GM23338 (cell line): ENCODE measurements at regions not wholly inside any gene's neighbourhood (a gene's known extent, or its start where the extent isn't known, plus 50 kb on each side); places are given as distances from the start of the nearest gene placed in this dataset.

Experiments used
- ATAC-seq: fragments of 200-7000 bp; cut with Tn5 transposase; 3 replicates; pipeline ENCODE4 v1.9.1; 2020
- DNase-seq: peaks from one replicate; pipeline ENCODE4 v3.0.0-alpha.2; 2015; ENCODE audit warnings: low spot score
- H2AFZ ChIP-seq: fragments of 200-600 bp; sonication (generic); 2 replicates; pipeline ENCODE4 v1.8.0; 2016; ENCODE audit warnings: antibody characterized with exemption, mild to moderate bottlenecking, moderate library complexity
- H3F3A ChIP-seq: fragments of 200-600 bp; sonication (generic); replicated peaks from 2 replicates; pipeline ENCODE4 v1.8.0; 2017; ENCODE audit warnings: antibody characterized with exemption, mixed run types, low read depth
- H3K27ac ChIP-seq: fragments of 200-600 bp; sonication (generic); 2 replicates; pipeline ENCODE4 v1.6.1; 2016; ENCODE audit warnings: low read depth
- H3K27me3 ChIP-seq: fragments of 200-600 bp; sonication (generic); 2 replicates; pipeline ENCODE4 v1.8.0; 2016; ENCODE audit warnings: mild to moderate bottlenecking, mixed run types, moderate library complexity; ENCODE audit not compliant: insufficient read depth
- H3K36me3 ChIP-seq: fragments of 200-600 bp; sonication (generic); 2 replicates; pipeline ENCODE4 v1.8.0; 2016; ENCODE audit warnings: mild to moderate bottlenecking; ENCODE audit not compliant: insufficient read depth
- H3K4me1 ChIP-seq: fragments of 200-600 bp; sonication (generic); 2 replicates; pipeline ENCODE4 v1.8.0; 2016; ENCODE audit warnings: mild to moderate bottlenecking, moderate library complexity; ENCODE audit not compliant: insufficient read depth
- H3K4me2 ChIP-seq: fragments of 200-600 bp; sonication (generic); 2 replicates; pipeline ENCODE4 v1.7.1; 2017; ENCODE audit warnings: mixed run types
- H3K4me3 ChIP-seq: fragments of 200-600 bp; sonication (generic); 2 replicates; pipeline ENCODE4 v1.6.1; 2016; ENCODE audit warnings: mixed run types
- H3K79me2 ChIP-seq: fragments of 200-600 bp; sonication (generic); replicated peaks from 2 replicates; pipeline ENCODE4 v1.8.0; 2017; ENCODE audit warnings: mild to moderate bottlenecking; ENCODE audit not compliant: insufficient read depth
- H3K9me2 ChIP-seq: fragments of 200-600 bp; sonication (generic); 2 replicates; pipeline ENCODE4 v1.8.0; 2017; ENCODE audit not compliant: insufficient read depth
- H4K20me1 ChIP-seq: fragments of 200-600 bp; sonication (generic); replicated peaks from 2 replicates; pipeline ENCODE4 v1.8.0; 2017; ENCODE audit warnings: mild to moderate bottlenecking; ENCODE audit not compliant: insufficient read depth
- H3K27ac Mint-ChIP-seq: 2 replicates; pipeline ENCODE4 v1.8.0; 2020; ENCODE audit warnings: inconsistent platforms, mild to moderate bottlenecking, moderate library complexity, mixed read lengths
- H3K27me3 Mint-ChIP-seq: 3 replicates; pipeline ENCODE4 v1.8.0; 2022; ENCODE audit warnings: low read depth, mild to moderate bottlenecking, moderate library complexity, mixed read lengths, inconsistent platforms; ENCODE audit not compliant: insufficient read depth, poor library complexity
- H3K36me3 Mint-ChIP-seq: 3 replicates; pipeline ENCODE4 v1.8.0; 2021; ENCODE audit warnings: low read depth, mild to moderate bottlenecking, inconsistent platforms, moderate library complexity, mixed read lengths
- H3K4me1 Mint-ChIP-seq: 3 replicates; pipeline ENCODE4 v1.8.0; 2020; ENCODE audit warnings: mild to moderate bottlenecking, inconsistent platforms, mixed read lengths
- H3K4me3 Mint-ChIP-seq: 3 replicates; pipeline ENCODE4 v1.8.0; 2021; ENCODE audit warnings: moderate library complexity, mild to moderate bottlenecking, inconsistent platforms, mixed read lengths
- H3K9me3 Mint-ChIP-seq: 3 replicates; pipeline ENCODE4 v1.8.0; 2020; ENCODE audit warnings: moderate library complexity, mild to moderate bottlenecking, inconsistent platforms, mixed read lengths
- CREB1 ChIP-seq: fragments of 250-450 bp; sonication (Bioruptor Pico); IDR thresholded peaks from 2 replicates; pipeline ENCODE4 v1.5.0; 2020; ENCODE audit warnings: low read depth, mild to moderate bottlenecking, moderate library complexity
- CTCF ChIP-seq, 2 experiments: fragments of 200-600 bp in 1 of 2; sonication (generic) in 1 of 2; conservative IDR thresholded peaks; 2 replicates each; pipeline versions ENCODE4 v1.5.1 to v1.6.1; 2016 to 2017; ENCODE audit warnings: antibody characterized with exemption in 2 of 2, low read depth in 2 of 2, mild to moderate bottlenecking in 2 of 2, moderate library complexity in 1 of 2
- EZH2 ChIP-seq: fragments of 200-600 bp; sonication (generic); IDR thresholded peaks from one replicate; pipeline ENCODE4 v1.8.0; 2017; ENCODE audit warnings: antibody characterized with exemption, mild to moderate bottlenecking, low read depth; ENCODE audit not compliant: unreplicated experiment
- EZH2phosphoT487 ChIP-seq: fragments of 200-600 bp; sonication (generic); IDR thresholded peaks from one replicate; pipeline ENCODE4 v1.8.1; 2018; ENCODE audit warnings: antibody characterized with exemption; ENCODE audit not compliant: unreplicated experiment
- JUNB ChIP-seq: IDR thresholded peaks from one replicate; pipeline ENCODE4 v1.6.1; 2016; ENCODE audit warnings: antibody characterized with exemption; ENCODE audit not compliant: unreplicated experiment
- POLR2AphosphoS5 ChIP-seq: IDR thresholded peaks from 2 replicates; pipeline ENCODE4 v1.6.1; 2016; ENCODE audit warnings: antibody characterized with exemption, low read depth
- STAT1 ChIP-seq: IDR thresholded peaks from one replicate; pipeline ENCODE4 v1.6.1; 2016; ENCODE audit warnings: antibody characterized with exemption; ENCODE audit not compliant: unreplicated experiment
- ZNF114 ChIP-seq: fragments of 250-450 bp; sonication (Bioruptor Pico); IDR thresholded peaks from 2 replicates; pipeline ENCODE4 v1.5.0; 2020; ENCODE audit warnings: mild to moderate bottlenecking, moderate library complexity
- ZNF331 ChIP-seq: fragments of 250-450 bp; sonication (Bioruptor Pico); IDR thresholded peaks from 2 replicates; pipeline ENCODE4 v1.5.0; 2020; ENCODE audit warnings: low read depth, mild to moderate bottlenecking, moderate library complexity
- TF ChIP-seq, protein P1 (sequence below): IDR thresholded peaks from 2 replicates; pipeline ENCODE4 v1.6.1; 2016; ENCODE audit warnings: antibody characterized with exemption
- TF ChIP-seq, protein P2 (sequence below): IDR thresholded peaks from one replicate; pipeline ENCODE4 v1.6.1; 2018; ENCODE audit warnings: antibody characterized with exemption; ENCODE audit not compliant: unreplicated experiment

GRCh38 chr1:184291701-184292100 lies 95.1 kb upstream of the C1orf21 start:
- Histone ChIP-seq H3K4me2 (no peak overlapping the region), H3K9me2 (no peaks in the 10 kb centered on the region; the same call in 1 of the 2 replicates), H2AFZ (no peak overlapping the region), H3K27ac (no peak overlapping the region), H3F3A (no peaks in the 10 kb centered on the region), H3K4me1 (no peaks in the 10 kb centered on the region), H3K36me3 (0 out of 2 replicates have a peak, but pooled peaks cover 4% of the 10 kb centered on the region), H3K27me3 (no peaks in the 10 kb centered on the region), H3K4me3 (no peak overlapping the region), H3K79me2 (no peaks in the 10 kb centered on the region), H4K20me1 (no peaks in the 10 kb centered on the region)
- no peak overlapping the region for H3K27ac Mint-ChIP-seq
- ATAC-seq = no peak
- H3K4me1 Mint-ChIP-seq = no peaks in the 10 kb centered on the region
- H3K4me3 Mint-ChIP-seq = no peak overlapping the region
- peaks cover 33% of the 10 kb centered on the region for H3K36me3 Mint-ChIP-seq
- TF ChIP-seq, protein P1, sequence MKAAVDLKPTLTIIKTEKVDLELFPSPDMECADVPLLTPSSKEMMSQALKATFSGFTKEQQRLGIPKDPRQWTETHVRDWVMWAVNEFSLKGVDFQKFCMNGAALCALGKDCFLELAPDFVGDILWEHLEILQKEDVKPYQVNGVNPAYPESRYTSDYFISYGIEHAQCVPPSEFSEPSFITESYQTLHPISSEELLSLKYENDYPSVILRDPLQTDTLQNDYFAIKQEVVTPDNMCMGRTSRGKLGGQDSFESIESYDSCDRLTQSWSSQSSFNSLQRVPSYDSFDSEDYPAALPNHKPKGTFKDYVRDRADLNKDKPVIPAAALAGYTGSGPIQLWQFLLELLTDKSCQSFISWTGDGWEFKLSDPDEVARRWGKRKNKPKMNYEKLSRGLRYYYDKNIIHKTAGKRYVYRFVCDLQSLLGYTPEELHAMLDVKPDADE = no peak
- TF ChIP-seq, protein P2, sequence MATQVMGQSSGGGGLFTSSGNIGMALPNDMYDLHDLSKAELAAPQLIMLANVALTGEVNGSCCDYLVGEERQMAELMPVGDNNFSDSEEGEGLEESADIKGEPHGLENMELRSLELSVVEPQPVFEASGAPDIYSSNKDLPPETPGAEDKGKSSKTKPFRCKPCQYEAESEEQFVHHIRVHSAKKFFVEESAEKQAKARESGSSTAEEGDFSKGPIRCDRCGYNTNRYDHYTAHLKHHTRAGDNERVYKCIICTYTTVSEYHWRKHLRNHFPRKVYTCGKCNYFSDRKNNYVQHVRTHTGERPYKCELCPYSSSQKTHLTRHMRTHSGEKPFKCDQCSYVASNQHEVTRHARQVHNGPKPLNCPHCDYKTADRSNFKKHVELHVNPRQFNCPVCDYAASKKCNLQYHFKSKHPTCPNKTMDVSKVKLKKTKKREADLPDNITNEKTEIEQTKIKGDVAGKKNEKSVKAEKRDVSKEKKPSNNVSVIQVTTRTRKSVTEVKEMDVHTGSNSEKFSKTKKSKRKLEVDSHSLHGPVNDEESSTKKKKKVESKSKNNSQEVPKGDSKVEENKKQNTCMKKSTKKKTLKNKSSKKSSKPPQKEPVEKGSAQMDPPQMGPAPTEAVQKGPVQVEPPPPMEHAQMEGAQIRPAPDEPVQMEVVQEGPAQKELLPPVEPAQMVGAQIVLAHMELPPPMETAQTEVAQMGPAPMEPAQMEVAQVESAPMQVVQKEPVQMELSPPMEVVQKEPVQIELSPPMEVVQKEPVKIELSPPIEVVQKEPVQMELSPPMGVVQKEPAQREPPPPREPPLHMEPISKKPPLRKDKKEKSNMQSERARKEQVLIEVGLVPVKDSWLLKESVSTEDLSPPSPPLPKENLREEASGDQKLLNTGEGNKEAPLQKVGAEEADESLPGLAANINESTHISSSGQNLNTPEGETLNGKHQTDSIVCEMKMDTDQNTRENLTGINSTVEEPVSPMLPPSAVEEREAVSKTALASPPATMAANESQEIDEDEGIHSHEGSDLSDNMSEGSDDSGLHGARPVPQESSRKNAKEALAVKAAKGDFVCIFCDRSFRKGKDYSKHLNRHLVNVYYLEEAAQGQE = no peak
- no peak for TF ChIP-seq JUNB
- TF ChIP-seq POLR2AphosphoS5 = no peak
- no peak for TF ChIP-seq EZH2phosphoT487
- TF ChIP-seq STAT1 = no peak
- peaks cover 52% of the 10 kb centered on the region for H3K9me3 Mint-ChIP-seq
- no peak for DNase-seq
- no peaks in the 10 kb centered on the region for H3K27me3 Mint-ChIP-seq

DNA sequence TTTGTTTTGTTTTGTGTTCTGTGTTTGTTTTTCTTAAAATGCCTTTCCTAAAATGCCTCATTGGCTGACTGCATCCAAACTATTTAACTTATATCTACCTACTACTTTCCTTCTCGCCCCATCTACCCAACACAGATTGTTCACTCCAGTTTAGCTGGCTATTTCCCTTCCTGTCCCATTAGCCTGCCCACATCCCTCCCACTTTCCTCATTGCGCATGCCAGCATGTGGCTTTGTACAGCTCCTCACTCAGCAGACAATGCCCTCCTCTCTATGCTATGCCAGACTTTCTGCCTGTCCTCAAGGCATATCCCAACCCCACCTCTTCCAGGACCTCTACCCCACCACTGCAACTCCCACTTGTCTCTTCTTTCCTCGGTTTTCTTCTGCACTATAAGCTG lies 94.7 kb upstream of the C1orf21 start:
- no peak overlapping the region for H3K4me3 Mint-ChIP-seq
- H3K4me1 Mint-ChIP-seq = no peaks in the 10 kb centered on the region
- Histone ChIP-seq H3K4me1 (no peaks in the 10 kb centered on the region), H3K27me3 (no peaks in the 10 kb centered on the region), H3K4me3 (no peak overlapping the region), H3K9me2 (no peaks in the 10 kb centered on the region; the same call in 1 of the 2 replicates), H3K36me3 (0 out of 2 replicates have a peak, but pooled peaks cover 4% of the 10 kb centered on the region), H4K20me1 (no peaks in the 10 kb centered on the region), H3K79me2 (no peaks in the 10 kb centered on the region), H3K4me2 (no peak overlapping the region), H2AFZ (no peak overlapping the region), H3K27ac (no peak overlapping the region), H3F3A (no peaks in the 10 kb centered on the region)
- no peaks in the 10 kb centered on the region for H3K27me3 Mint-ChIP-seq
- peaks cover 29% of the 10 kb centered on the region for H3K36me3 Mint-ChIP-seq
- peaks cover 48% of the 10 kb centered on the region for H3K9me3 Mint-ChIP-seq
- no peak overlapping the region for H3K27ac Mint-ChIP-seq
- DNase-seq (no peak), ATAC-seq (no peak)
- TF ChIP-seq ZNF114 (CRISPR knock-in tag) (no peak), ZNF331 (CRISPR knock-in tag) (no peak), CTCF (conservative IDR thresholded peaks at IDR 0.05; ENCODE audit: low read depth in 2 of 2) (no peak), CREB1 (CRISPR knock-in tag) (no peak), EZH2phosphoT487 (no peak), STAT1 (no peak), POLR2AphosphoS5 (no peak), EZH2 (no peak)
- TF ChIP-seq, protein P1 = no peak
